H1 (cell line): ENCODE measurements at regions not wholly inside any gene's neighbourhood (a gene's known extent, or its start where the extent isn't known, plus 50 kb on each side); places are given as distances from the start of the nearest gene placed in this dataset.

Experiments used
- CBX5 ChIP-seq: fragments of 300-800, 300-1000 bp; sonication (generic); IDR thresholded peaks from 2 replicates; pipeline ENCODE4 v1.7.1; 2016; ENCODE audit warnings: antibody characterized with exemption, low read length, low read depth
- JUND ChIP-seq: IDR thresholded peaks from 2 replicates; pipeline ENCODE4 v1.6.1; 2011; ENCODE audit warnings: mild to moderate bottlenecking, improper control_type of control experiment, low read length
- MAX ChIP-seq: IDR thresholded peaks from 2 replicates; pipeline ENCODE4 v1.6.1; 2012; ENCODE audit warnings: inconsistent platforms
- SRF ChIP-seq: IDR thresholded peaks from 2 replicates; pipeline ENCODE4 v1.6.1; 2011; ENCODE audit warnings: mild to moderate bottlenecking, low read depth, low read length, moderate library complexity
- TAF7 ChIP-seq: optimal IDR thresholded peaks from 2 replicates; pipeline ENCODE3; 2011; ENCODE audit warnings: low read depth, mild to moderate bottlenecking, inconsistent platforms, low read length, moderate library complexity, borderline replicate concordance
- ZNF274 ChIP-seq: IDR thresholded peaks from 2 replicates; pipeline ENCODE4 v1.7.0; 2012; ENCODE audit warnings: low read length, borderline replicate concordance; ENCODE audit errors: extremely low read depth

GRCh38 chr14:84125676-84126075 lies 1404.3 kb upstream of the FLRT2 start (continued):
- TF ChIP-seq TAF7 (no peak), CBX5 (no peak), ZNF274 (no peak), JUND (no peak), SRF (no peak), MAX (no peak)
